HG03280 (cell line): ENCODE measurements at regions not wholly inside any gene's neighbourhood (a gene's known extent, or its start where the extent isn't known, plus 50 kb on each side); places are given as distances from the start of the nearest gene placed in this dataset.
A peak's percentile ranks its signal among the peaks of the same experiment; 100 is the strongest.
"Not testable (repeated sequence)": the region's sequence is repeated elsewhere in the genome, so short reads cannot be mapped to it uniquely, and the experiment has no call there.

Experiments used
- ATAC-seq: cut with Tn5 transposase; IDR thresholded peaks from one replicate; pipeline ENCODE4 v1.9.1; 2021; ENCODE audit warnings: mild to moderate bottlenecking, moderate library complexity; ENCODE audit not compliant: unreplicated experiment

- no peak for ATAC-seq
Measured at GRCh38 chr6:40160826-40161225, 226.6 kb upstream of the MOCS1 start.

- no peak for ATAC-seq
Measured at GRCh38 chr6:40159865-40160264, 225.6 kb upstream of the MOCS1 start.

DNA sequence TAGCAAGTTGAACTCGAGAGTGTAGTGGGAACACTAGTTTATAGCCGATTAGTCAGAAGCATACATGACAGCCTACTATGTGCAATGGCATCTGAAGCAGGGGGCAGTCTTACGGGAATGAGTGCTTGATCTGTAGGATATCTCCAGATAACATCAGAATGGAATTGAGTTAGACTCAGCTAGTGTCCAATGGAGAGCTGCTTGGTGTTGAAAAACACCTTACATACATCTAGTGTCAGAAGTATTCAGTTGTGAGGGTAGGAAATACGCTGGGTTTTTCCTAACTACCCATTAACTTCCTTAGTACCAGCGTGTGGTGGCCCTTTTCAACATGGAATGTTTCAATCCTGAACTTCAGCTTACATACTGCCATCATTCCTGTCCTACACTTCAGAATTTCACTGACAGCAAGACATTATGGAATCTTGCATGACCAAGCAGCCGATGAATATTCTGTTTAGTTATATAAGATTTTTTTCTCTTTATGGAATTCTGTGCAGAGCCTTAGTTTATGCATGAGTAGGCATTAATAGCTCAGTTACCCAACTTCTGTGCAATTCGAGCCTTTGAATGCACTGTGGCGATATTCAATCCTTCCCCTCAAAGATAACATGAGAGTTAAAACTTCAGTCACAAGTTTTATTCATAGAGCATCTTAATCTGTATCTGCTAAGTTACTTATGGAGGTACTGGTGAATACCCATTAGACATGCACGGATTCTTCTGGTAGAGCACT lies 218.6 kb upstream of the MOCS1 start:
- ATAC-seq, result no peak

- ATAC-seq, result no peak
Measured at GRCh38 chr6:40152196-40152595, 217.9 kb upstream of the MOCS1 start.

DNA sequence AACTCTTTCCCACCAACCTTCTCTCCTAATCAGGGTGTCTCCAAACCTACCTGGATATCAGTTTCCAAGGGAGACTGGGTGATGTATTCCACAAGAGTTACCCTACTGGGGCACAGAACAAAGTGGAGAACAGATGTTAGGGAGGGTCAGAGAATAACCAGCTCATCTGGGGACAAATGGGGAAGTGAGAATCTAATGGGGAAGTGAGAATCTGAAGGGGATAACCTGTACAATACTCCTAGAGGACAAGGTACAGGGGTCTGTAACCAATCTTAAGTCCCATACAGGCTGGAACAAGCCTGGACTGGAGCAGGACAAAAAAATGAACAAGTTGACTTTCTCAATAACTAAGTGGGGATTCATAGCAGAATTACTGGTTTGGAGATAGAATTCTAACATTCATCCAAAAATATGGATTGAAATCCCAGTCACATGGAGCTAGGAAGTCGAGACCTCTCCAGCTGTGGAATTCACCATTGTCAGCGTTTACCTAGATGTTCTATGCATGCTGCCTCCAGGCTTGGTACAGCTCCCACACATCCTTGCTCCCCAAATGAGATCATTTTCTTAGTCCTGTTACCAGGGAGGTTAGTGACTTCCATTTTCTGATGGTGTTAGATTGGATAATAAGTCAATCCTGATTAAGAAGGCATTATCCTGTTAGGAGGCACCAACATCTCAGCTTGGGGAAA lies 214.8 kb upstream of the MOCS1 start:
- ATAC-seq, result peak; percentile 94

GRCh38 chr6:40146902-40147301 lies 212.6 kb upstream of the MOCS1 start:
- no peak for ATAC-seq

DNA sequence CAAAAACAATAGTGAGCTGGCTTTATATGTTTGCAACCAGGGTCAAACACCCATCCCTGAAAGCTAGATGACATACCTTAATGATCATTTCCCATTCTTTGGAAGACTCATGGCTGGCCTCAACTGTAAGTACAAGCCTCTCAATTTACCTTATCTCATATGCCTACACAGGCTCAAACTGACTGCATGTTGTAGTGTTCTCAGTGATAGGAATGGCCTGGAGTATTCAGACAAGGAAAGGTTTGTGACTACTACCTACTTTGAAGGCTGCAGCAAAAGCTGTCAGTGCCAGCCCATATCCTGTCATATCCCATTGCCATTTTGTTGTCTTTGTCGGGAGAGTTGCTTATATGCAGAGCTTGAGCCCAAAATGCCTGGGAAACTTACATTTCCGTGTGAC lies 205.2 kb upstream of the MOCS1 start:
- no peak for ATAC-seq

DNA sequence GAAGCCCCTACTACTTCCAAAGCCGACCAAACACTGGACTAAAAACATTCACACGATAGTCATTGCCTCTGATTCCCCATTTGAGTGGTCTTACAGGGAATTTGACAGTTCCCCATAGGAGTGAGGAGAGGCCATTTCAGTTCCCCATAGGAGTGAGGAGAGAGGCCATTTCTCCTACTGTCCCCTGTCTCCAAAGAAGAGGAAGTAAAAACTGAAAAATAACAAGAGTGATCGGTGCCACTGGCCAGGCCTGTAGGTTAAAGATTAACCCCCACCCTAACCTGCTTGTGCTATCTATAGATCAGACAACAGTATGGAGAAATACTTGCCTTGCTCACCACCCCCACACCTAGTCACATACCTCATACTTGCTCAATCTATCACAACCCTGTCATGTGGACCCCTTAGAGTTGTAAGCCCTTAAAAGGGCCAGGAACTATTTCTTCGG lies 204.0 kb upstream of the MOCS1 start:
- ATAC-seq, result no peak

- no peak for ATAC-seq
Measured at GRCh38 chr6:40135491-40136072, 201.3 kb upstream of the MOCS1 start.

GRCh38 chr6:40133981-40134380 lies 199.7 kb upstream of the MOCS1 start:
- ATAC-seq, result not testable (repeated sequence)

DNA sequence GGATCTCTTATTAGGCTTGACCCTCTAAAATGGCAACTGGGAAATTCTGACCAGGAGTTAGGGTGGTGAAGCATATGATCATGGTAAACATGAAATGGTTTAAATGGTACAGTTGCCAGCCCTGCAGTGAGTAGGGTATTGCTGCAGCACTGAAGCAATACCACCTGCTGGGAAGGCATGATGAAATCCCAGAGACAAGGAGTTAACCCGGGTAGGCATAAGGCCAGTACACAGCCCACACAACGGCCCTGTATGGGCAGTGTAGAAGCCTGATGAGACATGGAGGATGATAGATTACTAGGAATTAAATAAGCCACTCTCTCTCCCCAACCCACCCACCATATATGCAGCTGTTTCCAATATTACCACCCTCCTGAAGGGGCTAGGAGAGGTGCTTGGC lies 197.4 kb upstream of the MOCS1 start:
- ATAC-seq, result no peak

- no peak for ATAC-seq
Measured at GRCh38 chr6:40128127-40128526, 193.9 kb upstream of the MOCS1 start.

DNA sequence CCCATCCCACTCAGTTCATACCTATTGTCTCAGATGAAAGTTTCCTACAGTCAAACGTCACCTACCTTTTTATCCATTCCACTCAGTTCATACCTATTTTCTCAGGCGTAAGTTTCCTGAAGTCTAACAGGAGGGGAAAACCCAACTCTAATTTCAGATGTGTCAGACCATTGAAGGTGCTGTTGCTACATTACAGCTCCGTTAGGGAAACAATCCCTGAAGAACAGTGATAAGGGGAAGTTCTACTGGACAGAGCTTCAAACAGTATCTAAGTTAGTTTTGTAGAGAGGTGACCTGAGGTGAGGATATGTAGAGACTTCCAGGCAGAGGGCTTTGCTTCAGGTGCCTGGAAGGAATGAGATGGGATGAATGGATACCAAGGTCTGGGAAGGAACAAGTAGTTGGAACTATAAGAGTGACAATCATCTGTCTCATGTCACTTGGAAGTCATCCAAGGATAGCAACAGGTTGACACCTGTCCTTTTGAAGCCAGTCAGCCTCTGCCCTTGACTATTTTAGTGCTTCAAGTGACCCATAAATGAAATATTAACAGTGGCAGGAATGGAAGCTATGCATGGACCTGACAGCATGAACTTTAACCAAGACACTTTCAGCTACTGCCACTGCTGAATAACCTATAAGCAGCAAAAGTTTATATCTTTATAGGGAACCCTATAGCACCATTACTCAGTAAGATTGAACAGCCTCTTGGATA lies 191.6 kb upstream of the MOCS1 start:
- no peak for ATAC-seq

DNA sequence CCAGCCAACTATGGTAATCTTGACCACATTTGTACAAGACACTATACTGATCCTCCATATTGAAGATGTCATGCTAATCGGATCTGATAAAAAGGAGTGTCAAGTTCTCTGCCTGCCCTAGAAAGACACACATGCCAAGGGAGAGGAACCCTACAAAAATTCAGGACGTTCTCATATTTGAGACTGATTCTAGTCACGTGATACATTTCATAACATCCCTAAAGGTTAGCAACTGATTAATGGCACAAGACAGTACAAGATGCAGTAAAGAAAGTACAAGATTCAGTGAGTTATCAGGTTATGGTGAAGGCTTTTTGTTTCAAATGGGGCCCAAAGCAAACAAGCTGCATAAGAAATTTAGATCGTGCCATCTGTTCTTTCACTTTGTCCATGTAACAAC lies 190.7 kb upstream of the MOCS1 start:
- no peak for ATAC-seq

- ATAC-seq, result no peak
Measured at GRCh38 chr6:40116832-40117231, 182.6 kb upstream of the MOCS1 start.

DNA sequence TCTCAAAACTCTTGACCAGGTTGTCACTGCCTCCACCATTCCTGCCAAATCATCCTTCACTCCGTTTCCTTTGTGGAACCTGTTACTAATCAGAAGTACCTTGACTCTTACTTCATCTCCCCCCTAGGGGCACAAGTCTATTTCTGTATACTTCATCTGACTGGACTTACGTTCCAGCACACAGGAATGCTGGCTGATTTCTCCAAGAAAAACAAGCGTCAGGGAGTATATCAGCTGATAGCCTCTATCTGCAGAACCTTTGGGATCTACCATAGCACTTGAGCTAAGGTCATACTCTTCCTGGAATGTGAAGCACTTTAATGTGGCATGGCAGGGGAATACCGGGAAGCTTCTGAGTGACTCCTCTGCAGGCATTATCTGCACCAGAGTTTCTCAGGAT lies 178.1 kb upstream of the MOCS1 start:
- no peak for ATAC-seq

DNA sequence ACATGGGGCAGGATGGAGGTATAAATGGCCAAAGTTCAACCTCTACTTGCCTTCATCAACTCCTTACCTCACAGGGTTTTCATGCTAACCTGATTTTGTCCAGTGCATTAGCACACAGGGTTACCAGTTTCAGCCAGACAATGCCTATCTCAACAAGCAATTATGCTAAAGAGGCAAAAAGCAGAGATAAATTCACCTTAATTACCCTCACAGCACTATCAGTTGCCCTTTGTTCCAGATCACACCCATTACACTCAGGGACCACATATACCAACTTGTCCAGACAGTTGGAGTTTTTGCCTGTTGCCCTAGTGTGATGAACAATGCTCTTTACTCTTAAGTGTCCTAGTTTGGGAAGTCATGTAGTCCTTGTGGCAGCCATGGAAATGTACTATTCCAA lies 174.5 kb upstream of the MOCS1 start:
- ATAC-seq, result no peak

DNA sequence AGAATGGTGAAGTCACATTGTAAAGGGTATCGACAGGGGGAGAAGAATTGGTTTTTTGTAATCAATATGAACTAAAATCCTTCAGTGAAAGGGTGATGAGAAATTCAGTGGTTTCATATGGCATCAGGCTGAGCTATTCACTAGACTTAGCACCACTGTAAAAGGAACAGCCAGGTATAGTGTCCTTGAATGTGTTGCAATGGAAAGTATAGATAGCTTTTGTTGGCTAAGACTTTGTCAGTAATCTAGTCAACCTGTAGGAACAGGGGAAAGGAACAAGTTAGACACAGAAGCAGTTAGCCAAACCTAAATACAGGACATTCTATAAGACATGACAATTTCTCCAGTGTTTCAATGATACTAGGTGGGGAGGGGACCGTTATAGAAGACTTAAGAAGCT lies 172.6 kb upstream of the MOCS1 start:
- no peak for ATAC-seq

GRCh38 chr6:40098774-40099173 lies 164.5 kb upstream of the MOCS1 start:
- ATAC-seq, result no peak

GRCh38 chr6:40097590-40097989 lies 163.3 kb upstream of the MOCS1 start:
- ATAC-seq, result no peak

GRCh38 chr6:40083141-40083920 lies 149.1 kb upstream of the MOCS1 start:
- ATAC-seq, result no peak
